Fibroblast of lung (primary cell): ENCODE measurements at regions not wholly inside any gene's neighbourhood (a gene's known extent, or its start where the extent isn't known, plus 50 kb on each side); places are given as distances from the start of the nearest gene placed in this dataset.

ENCODE experiments used
- DNase-seq, 2 donors: peaks; one replicate each; pipeline versions ENCODE4 v3.0.0 to v3.0.0-alpha.2; 2010; ENCODE audit warnings: low read depth in 2 of 2
- H2AFZ ChIP-seq: 2 replicates; pipeline ENCODE4 v1.5.1; 2012; ENCODE audit warnings: low read length, control low read depth, inconsistent platforms
- H3K27ac ChIP-seq: 2 replicates; pipeline ENCODE4 v1.5.1; 2011; ENCODE audit warnings: low read length, control low read depth; ENCODE audit not compliant: insufficient read depth
- H3K27me3 ChIP-seq: 2 replicates; pipeline ENCODE4 v1.5.1; 2011; ENCODE audit warnings: mild to moderate bottlenecking, low read length; ENCODE audit not compliant: control insufficient read depth, insufficient read depth
- H3K36me3 ChIP-seq: 2 replicates; pipeline ENCODE4 v1.5.1; 2011; ENCODE audit warnings: low read length; ENCODE audit not compliant: control insufficient read depth, insufficient read depth
- H3K4me1 ChIP-seq: 2 replicates; pipeline ENCODE4 v1.5.1; 2011; ENCODE audit warnings: low read length; ENCODE audit not compliant: control insufficient read depth, insufficient read depth; ENCODE audit errors: extremely low read depth
- H3K4me2 ChIP-seq: 2 replicates; pipeline ENCODE4 v1.5.1; 2011; ENCODE audit warnings: low read length, control low read depth; ENCODE audit not compliant: insufficient read depth; ENCODE audit errors: extremely low read depth
- H3K4me3 ChIP-seq, 4 experiments: fragments of 200-600 bp in 1 of 4; sonication (generic) in 1 of 4; replicated peaks in 1 of 4; 2 replicates each; pipeline ENCODE4 v1.5.1; 2011 to 2016; ENCODE audit warnings: low read length in 4 of 4, low read depth in 3 of 4, mild to moderate bottlenecking in 3 of 4, control low read depth in 2 of 4, inconsistent platforms in 1 of 4, mixed read lengths in 1 of 4; ENCODE audit not compliant: insufficient read depth in 1 of 4; ENCODE audit errors: control extremely low read depth in 1 of 4
- H3K79me2 ChIP-seq: 2 replicates; pipeline ENCODE4 v1.5.1; 2012; ENCODE audit warnings: mild to moderate bottlenecking, low read length, inconsistent platforms; ENCODE audit not compliant: control insufficient read depth, insufficient read depth
- H3K9ac ChIP-seq: 2 replicates; pipeline ENCODE4 v1.5.1; 2011; ENCODE audit warnings: mild to moderate bottlenecking, low read length, control low read depth; ENCODE audit not compliant: insufficient read depth
- H3K9me3 ChIP-seq: 2 replicates; pipeline ENCODE4 v1.5.1; 2012; ENCODE audit warnings: low read depth, low read length; ENCODE audit not compliant: control insufficient read depth, insufficient read depth
- H4K20me1 ChIP-seq: 2 replicates; pipeline ENCODE4 v1.5.1; 2011; ENCODE audit warnings: low read length; ENCODE audit not compliant: control insufficient read depth, insufficient read depth; ENCODE audit errors: extremely low read depth
- EZH2 ChIP-seq: IDR thresholded peaks from 2 replicates; pipeline ENCODE4 v1.5.1; 2012; ENCODE audit warnings: low read length, control low read depth, mild to moderate bottlenecking; ENCODE audit errors: missing control alignments
- TF ChIP-seq, protein P1 (sequence below), 2 donors: IDR thresholded peaks in 1 of 2; conservative IDR thresholded peaks in 1 of 2; 1 replicate in 1 of 2; 2 replicates in 1 of 2; pipeline ENCODE4 v1.5.1; 2011 to 2012; ENCODE audit warnings: low read length in 2 of 2, control low read depth in 1 of 2, inconsistent platforms in 1 of 2, low read depth in 1 of 2, mild to moderate bottlenecking in 1 of 2

DNA sequence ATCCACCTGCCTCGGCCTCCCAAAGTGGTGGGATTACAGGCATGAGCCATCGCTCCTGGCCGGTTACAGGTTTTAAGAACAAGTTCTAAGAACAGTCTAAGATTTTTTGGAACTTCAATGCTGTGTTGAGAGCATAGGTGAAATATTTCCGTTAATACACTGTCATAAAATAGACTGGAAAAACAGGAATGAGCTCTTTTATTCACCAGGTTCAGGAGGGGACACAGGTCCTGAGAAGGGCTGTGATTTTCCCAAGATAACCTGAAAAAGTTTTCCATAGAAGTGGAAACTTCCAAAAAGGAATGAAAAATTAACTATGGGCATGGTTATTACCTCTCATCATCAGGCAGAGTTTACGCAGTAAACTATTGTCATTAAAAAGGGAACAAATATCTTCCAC is 97.6 kb upstream of the TMEM178A start:
- peak overlapping the region; percentile 15 for H3K4me2 ChIP-seq
- no peak for DNase-seq
- no peak overlapping the region for H3K4me3 ChIP-seq
- no peaks in the 10 kb centered on the region for H3K36me3 ChIP-seq
- H3K4me1 ChIP-seq: peaks cover 9% of the 10 kb centered on the region
- TF ChIP-seq, protein P1, sequence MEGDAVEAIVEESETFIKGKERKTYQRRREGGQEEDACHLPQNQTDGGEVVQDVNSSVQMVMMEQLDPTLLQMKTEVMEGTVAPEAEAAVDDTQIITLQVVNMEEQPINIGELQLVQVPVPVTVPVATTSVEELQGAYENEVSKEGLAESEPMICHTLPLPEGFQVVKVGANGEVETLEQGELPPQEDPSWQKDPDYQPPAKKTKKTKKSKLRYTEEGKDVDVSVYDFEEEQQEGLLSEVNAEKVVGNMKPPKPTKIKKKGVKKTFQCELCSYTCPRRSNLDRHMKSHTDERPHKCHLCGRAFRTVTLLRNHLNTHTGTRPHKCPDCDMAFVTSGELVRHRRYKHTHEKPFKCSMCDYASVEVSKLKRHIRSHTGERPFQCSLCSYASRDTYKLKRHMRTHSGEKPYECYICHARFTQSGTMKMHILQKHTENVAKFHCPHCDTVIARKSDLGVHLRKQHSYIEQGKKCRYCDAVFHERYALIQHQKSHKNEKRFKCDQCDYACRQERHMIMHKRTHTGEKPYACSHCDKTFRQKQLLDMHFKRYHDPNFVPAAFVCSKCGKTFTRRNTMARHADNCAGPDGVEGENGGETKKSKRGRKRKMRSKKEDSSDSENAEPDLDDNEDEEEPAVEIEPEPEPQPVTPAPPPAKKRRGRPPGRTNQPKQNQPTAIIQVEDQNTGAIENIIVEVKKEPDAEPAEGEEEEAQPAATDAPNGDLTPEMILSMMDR (conservative IDR thresholded peaks at IDR 0.05 in 1 of 2, IDR thresholded peaks at IDR 0.05 in 1 of 2; ENCODE audit: low read depth in 1 of 2, low read length in 2 of 2): no peak
- no peak for TF ChIP-seq EZH2
- no peak overlapping the region for H3K9ac ChIP-seq
- no peaks in the 10 kb centered on the region for H3K9me3 ChIP-seq
- no peak overlapping the region for H3K27ac ChIP-seq
- H3K79me2 ChIP-seq: no peaks in the 10 kb centered on the region
- H2AFZ ChIP-seq: no peak overlapping the region
- no peaks in the 10 kb centered on the region for H4K20me1 ChIP-seq
- no peaks in the 10 kb centered on the region for H3K27me3 ChIP-seq

DNA sequence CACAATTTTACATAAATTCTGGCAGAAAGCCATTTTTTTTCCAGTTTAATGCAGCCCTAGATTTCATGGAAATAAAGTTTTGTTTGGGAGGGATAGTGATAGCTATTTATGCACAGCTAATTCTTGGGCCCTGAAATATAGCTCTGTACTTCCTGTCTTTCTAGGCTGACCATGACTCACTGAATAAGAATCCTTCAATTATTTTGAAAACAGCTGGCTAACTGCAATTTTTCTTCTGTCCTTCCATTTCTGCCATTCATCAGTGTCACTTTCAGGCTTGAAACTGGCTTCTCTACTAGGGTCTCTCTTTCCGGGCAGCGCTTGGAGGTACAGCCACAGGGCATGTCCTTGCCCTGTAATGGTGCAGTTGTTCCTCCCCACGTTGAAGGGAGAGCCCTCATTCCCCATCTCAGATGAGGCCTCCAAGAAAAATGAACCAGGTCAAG is 97.1 kb upstream of the TMEM178A start:
- Histone ChIP-seq H3K27ac (no peak overlapping the region), H3K4me3 (no peak overlapping the region), H3K4me1 (peaks cover 9% of the 10 kb centered on the region), H3K4me2 (peak overlapping the region; percentile 49), H3K9me3 (no peaks in the 10 kb centered on the region), H2AFZ (no peak overlapping the region), H3K79me2 (no peaks in the 10 kb centered on the region), H3K36me3 (no peaks in the 10 kb centered on the region), H3K27me3 (no peaks in the 10 kb centered on the region), H4K20me1 (no peaks in the 10 kb centered on the region), H3K9ac (no peak overlapping the region)
- TF ChIP-seq, protein P1 (conservative IDR thresholded peaks at IDR 0.05 in 1 of 2, IDR thresholded peaks at IDR 0.05 in 1 of 2; ENCODE audit: low read depth in 1 of 2, low read length in 2 of 2): no peak
- TF ChIP-seq EZH2: no peak
- peak; percentile 86 to 90 for DNase-seq

DNA sequence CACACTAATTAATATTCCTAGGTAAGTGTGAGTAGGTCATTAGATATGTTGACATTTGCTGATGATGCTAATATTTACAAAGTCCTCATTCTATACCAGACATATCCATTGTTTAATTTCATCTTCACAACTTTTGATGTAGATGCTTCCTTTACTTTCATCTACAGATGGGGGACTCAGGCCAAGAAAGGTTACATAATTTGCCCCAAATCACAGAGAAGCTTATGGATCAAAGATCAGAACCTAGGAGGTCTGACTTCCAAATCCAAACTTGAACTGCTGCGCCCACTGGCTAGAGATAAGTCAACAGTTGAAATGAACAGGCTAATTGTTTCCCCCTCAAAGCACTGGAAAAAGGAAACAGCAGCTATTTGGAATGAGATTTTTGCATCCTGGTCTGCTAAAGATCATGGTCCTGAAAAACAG is 95.6 kb upstream of the TMEM178A start:
- Histone ChIP-seq H3K9ac (no peak overlapping the region), H3K79me2 (no peaks in the 10 kb centered on the region), H3K36me3 (no peaks in the 10 kb centered on the region), H3K27me3 (no peaks in the 10 kb centered on the region), H3K4me2 (no peak overlapping the region), H2AFZ (no peak overlapping the region), H3K9me3 (no peaks in the 10 kb centered on the region), H3K27ac (no peak overlapping the region), H4K20me1 (no peaks in the 10 kb centered on the region), H3K4me3 (no peak overlapping the region), H3K4me1 (peaks cover 9% of the 10 kb centered on the region)
- no peak for DNase-seq
- TF ChIP-seq, protein P1 (conservative IDR thresholded peaks at IDR 0.05 in 1 of 2, IDR thresholded peaks at IDR 0.05 in 1 of 2; ENCODE audit: low read depth in 1 of 2, low read length in 2 of 2): no peak
- TF ChIP-seq EZH2: no peak
